Activated B cell treated with CpG ODN at 0.5 μM for 24 hours (primary cell): ENCODE measurements at regions not wholly inside any gene's neighbourhood (a gene's known extent, or its start where the extent isn't known, plus 50 kb on each side); places are given as distances from the start of the nearest gene placed in this dataset.

ENCODE experiments used
- ATAC-seq: fragments of 200-7000 bp; cut with Tn5 transposase; one replicate; pipeline ENCODE4 v1.10.0; 2021; ENCODE audit warnings: low read depth, mild to moderate bottlenecking, moderate library complexity
- CTCF ChIA-PET: fragments of 350-600 bp; sonication (Branson Sonifier 250); formaldehyde crosslinking; loops from one replicate; lab custom pipeline; 2021; ENCODE audit warnings: antibody characterized with exemption; lab: Charles Lee
- POLR2A ChIA-PET: fragments of 350-600 bp; sonication (Branson Sonifier 250); formaldehyde crosslinking; loops from one replicate; lab custom pipeline; 2021; ENCODE audit warnings: antibody characterized with exemption; lab: Charles Lee
- DNase-seq: peaks from one replicate; pipeline ENCODE4 v3.0.0; 2022
- H3K27ac Mint-ChIP-seq: one replicate; pipeline ENCODE4 v1.8.0; 2020; ENCODE audit warnings: mixed read lengths
- H3K27me3 Mint-ChIP-seq: one replicate; pipeline ENCODE4 v1.8.0; 2021; ENCODE audit warnings: mixed read lengths
- H3K36me3 Mint-ChIP-seq: one replicate; pipeline ENCODE4 v1.8.0; 2021; ENCODE audit warnings: low read depth, mixed read lengths
- H3K4me1 Mint-ChIP-seq: one replicate; pipeline ENCODE4 v1.8.0; 2021; ENCODE audit warnings: mixed read lengths
- H3K4me3 Mint-ChIP-seq: one replicate; pipeline ENCODE4 v1.8.0; 2020; ENCODE audit warnings: mild to moderate bottlenecking, mixed read lengths
- H3K9me3 Mint-ChIP-seq: one replicate; pipeline ENCODE4 v1.8.0; 2020; ENCODE audit warnings: mixed read lengths
- intact Hi-C: fragments of 100-400 bp; cut with micrococcal nuclease; formaldehyde crosslinking; loops from one replicate; pipeline ENCODE4 v1.15.1; 2024
- TF ChIP-seq, protein P1 (sequence below): fragments of 200-600 bp; IDR thresholded peaks from one replicate; pipeline ENCODE4 v1.8.0; 2022; ENCODE audit warnings: antibody characterized with exemption, mild to moderate bottlenecking

DNA sequence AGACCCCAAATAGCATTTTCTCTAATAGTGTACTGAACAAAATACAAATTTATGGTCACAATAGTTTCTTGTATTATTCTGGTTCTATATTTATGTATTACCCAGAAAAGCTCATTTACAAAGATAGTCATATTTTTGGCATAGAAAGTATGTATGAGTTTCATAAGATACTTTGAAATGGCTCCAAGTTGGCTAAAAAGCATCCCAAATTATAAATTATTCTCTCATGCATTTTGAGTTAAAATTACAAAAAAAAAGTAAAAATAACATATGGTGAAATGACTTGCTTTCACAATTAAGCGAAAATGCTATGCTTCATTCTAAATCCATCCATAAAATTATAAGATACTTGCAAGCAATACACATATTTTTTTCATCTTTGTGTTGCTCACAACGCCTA, 530.7 kb downstream of the ZNF804A start:
- H3K36me3 Mint-ChIP-seq: no peaks in the 10 kb centered on the region
- H3K9me3 Mint-ChIP-seq: peaks cover 2% of the 10 kb centered on the region
- intact Hi-C loops: no loop called here
- POLR2A ChIA-PET: no interaction called here
- CTCF ChIA-PET: no interaction called here
- H3K27ac Mint-ChIP-seq: no peak overlapping the region
- ATAC-seq (no peak), DNase-seq (no peak)
- TF ChIP-seq, protein P1, sequence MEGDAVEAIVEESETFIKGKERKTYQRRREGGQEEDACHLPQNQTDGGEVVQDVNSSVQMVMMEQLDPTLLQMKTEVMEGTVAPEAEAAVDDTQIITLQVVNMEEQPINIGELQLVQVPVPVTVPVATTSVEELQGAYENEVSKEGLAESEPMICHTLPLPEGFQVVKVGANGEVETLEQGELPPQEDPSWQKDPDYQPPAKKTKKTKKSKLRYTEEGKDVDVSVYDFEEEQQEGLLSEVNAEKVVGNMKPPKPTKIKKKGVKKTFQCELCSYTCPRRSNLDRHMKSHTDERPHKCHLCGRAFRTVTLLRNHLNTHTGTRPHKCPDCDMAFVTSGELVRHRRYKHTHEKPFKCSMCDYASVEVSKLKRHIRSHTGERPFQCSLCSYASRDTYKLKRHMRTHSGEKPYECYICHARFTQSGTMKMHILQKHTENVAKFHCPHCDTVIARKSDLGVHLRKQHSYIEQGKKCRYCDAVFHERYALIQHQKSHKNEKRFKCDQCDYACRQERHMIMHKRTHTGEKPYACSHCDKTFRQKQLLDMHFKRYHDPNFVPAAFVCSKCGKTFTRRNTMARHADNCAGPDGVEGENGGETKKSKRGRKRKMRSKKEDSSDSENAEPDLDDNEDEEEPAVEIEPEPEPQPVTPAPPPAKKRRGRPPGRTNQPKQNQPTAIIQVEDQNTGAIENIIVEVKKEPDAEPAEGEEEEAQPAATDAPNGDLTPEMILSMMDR: no peak
- no peaks in the 10 kb centered on the region for H3K27me3 Mint-ChIP-seq
- H3K4me1 Mint-ChIP-seq: no peaks in the 10 kb centered on the region
- H3K4me3 Mint-ChIP-seq: no peak overlapping the region

GRCh38 chr2:185130685-185131084, 532.4 kb downstream of the ZNF804A start:
- CTCF ChIA-PET: no interaction called here
- Mint-ChIP-seq H3K36me3 (no peaks in the 10 kb centered on the region), H3K27ac (no peak overlapping the region), H3K4me1 (no peaks in the 10 kb centered on the region), H3K9me3 (peaks cover 2% of the 10 kb centered on the region), H3K27me3 (no peaks in the 10 kb centered on the region), H3K4me3 (no peak overlapping the region)
- TF ChIP-seq, protein P1: no peak
- POLR2A ChIA-PET: no interaction called here
- ATAC-seq: no peak
- DNase-seq: no peak
- intact Hi-C loops: no loop called here

DNA sequence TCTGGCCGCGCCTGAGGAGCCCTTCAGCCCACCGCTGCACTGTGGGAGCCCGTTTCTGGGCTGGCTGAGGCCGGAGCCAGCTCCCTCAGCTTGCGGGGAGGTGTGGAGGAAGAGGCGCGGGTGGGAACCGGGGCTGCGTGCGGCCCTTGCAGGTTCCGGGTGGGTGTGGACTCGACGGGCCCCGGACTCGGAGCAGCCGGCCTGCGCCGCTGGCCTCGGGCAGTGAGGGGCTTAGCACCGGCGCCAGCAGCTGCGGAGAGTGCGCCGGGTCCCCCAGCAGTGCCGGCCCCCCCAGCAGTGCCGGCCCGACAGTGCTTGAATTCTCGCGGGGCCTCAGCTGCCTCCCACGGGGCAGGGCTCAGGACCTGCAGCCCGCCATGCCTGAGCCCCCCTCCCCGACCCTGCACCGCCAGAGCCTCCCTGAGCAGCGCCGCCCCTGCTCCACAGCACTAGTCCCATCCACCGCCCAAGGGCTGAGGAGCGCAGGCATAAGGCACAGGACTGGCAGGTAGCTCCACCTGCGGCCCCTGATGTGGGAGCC, 534.2 kb downstream of the ZNF804A start:
- ChIA-PET POLR2A (no interaction called here), CTCF (no interaction called here)
- TF ChIP-seq, protein P1: no peak
- H3K27me3 Mint-ChIP-seq: no peaks in the 10 kb centered on the region
- H3K9me3 Mint-ChIP-seq: peaks cover 2% of the 10 kb centered on the region
- ATAC-seq (no peak), DNase-seq (no peak)
- H3K27ac Mint-ChIP-seq: no peak overlapping the region
- no peak overlapping the region for H3K4me3 Mint-ChIP-seq
- intact Hi-C loops: no loop called here
- H3K4me1 Mint-ChIP-seq: no peaks in the 10 kb centered on the region
- no peaks in the 10 kb centered on the region for H3K36me3 Mint-ChIP-seq

- TF ChIP-seq, protein P1: no peak
- no peaks in the 10 kb centered on the region for H3K36me3 Mint-ChIP-seq
- intact Hi-C loops: no loop called here
- no peaks in the 10 kb centered on the region for H3K4me1 Mint-ChIP-seq
- POLR2A ChIA-PET: no interaction called here
- H3K9me3 Mint-ChIP-seq: peaks cover 7% of the 10 kb centered on the region
- no peak overlapping the region for H3K27ac Mint-ChIP-seq
- H3K27me3 Mint-ChIP-seq: no peaks in the 10 kb centered on the region
- no peak for DNase-seq
- H3K4me3 Mint-ChIP-seq: no peak overlapping the region
- ATAC-seq: no peak
- CTCF ChIA-PET: no interaction called here
Measured at GRCh38 chr2:185137700-185138099, 539.4 kb downstream of the ZNF804A start.

DNA sequence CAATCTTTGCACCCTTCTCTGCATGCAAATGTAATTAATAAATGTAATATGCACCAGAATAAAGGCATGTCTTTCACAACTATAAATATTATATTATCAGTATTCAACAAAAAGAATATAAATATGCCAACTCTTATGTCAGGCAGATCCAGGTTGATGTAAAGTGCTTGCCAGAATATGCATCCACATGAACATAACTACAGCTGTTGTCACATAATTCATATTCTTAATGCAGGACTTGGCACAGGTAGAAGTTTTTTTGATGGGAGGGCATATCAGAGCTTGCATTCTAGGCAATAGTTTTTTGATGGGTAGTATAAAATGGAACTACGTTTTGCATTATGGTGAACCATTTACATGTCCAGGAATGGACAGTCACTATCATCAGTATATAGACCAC, 544.3 kb downstream of the ZNF804A start:
- DNase-seq (no peak), ATAC-seq (no peak)
- ChIA-PET POLR2A (no interaction called here), CTCF (no interaction called here)
- intact Hi-C loops: no loop called here
- Mint-ChIP-seq H3K27me3 (no peaks in the 10 kb centered on the region), H3K4me3 (no peak overlapping the region), H3K9me3 (peaks cover 4% of the 10 kb centered on the region), H3K27ac (no peak overlapping the region), H3K36me3 (no peaks in the 10 kb centered on the region), H3K4me1 (no peaks in the 10 kb centered on the region)
- TF ChIP-seq, protein P1: no peak
